ENCODE measurements at regions not wholly inside any gene's neighbourhood (a gene's known extent, or its start where the extent isn't known, plus 50 kb on each side); places are given as distances from the start of the nearest gene placed in this dataset.

GRCh38 chr22:44439356-44440223, 58.4 kb downstream of the RTL6 start:
- no peaks in the 10 kb centered on the region for H3K9me3 ChIP-seq (ENCODE audit: low read depth)
- Mint-ChIP-seq H3K36me3 (no peaks in the 10 kb centered on the region), H3K4me3 (peak overlapping the region; percentile 57), H3K9me3 (no peaks in the 10 kb centered on the region), H3K4me1 (peaks cover 28% of the 10 kb centered on the region), H3K27ac (peak overlapping the region; percentile 66), H3K27me3 (ENCODE audit: insufficient read depth, low read depth) (peaks cover 11% of the 10 kb centered on the region)
- H3K9ac ChIP-seq = no peak overlapping the region
- H3K79me2 ChIP-seq (ENCODE audit: low read depth) = no peaks in the 10 kb centered on the region
- H3K36me3 ChIP-seq = no peaks in the 10 kb centered on the region
- DNase-seq (ENCODE audit: low spot score) = no peak
- H3K27ac ChIP-seq = no peak overlapping the region
- H3K4me2 ChIP-seq = no peak overlapping the region
- no peaks in the 10 kb centered on the region for H3K27me3 ChIP-seq
- H2AFZ ChIP-seq (replicated peaks) = no peak overlapping the region
- H3F3A ChIP-seq (ENCODE audit: low read depth) = no peaks in the 10 kb centered on the region
- H4K20me1 ChIP-seq (ENCODE audit: low read depth) = no peaks in the 10 kb centered on the region
- H3K4me3 ChIP-seq = no peak overlapping the region
- H3K4me1 ChIP-seq = peaks cover 8% of the 10 kb centered on the region
- TF ChIP-seq EZH2 (IDR thresholded peaks at IDR 0.05) (no peak), EZH2phosphoT487 (IDR thresholded peaks at IDR 0.05) (no peak), CTCF (IDR thresholded peaks at IDR 0.05) (no peak)

- Histone ChIP-seq H3K27ac (no peak overlapping the region), H3K4me3 (no peak overlapping the region), H3K36me3 (no peaks in the 10 kb centered on the region), H3K4me2 (no peak overlapping the region), H3K9me3 (ENCODE audit: low read depth) (no peaks in the 10 kb centered on the region), H3F3A (ENCODE audit: low read depth) (no peaks in the 10 kb centered on the region), H3K4me1 (no peaks in the 10 kb centered on the region), H3K79me2 (ENCODE audit: low read depth) (no peaks in the 10 kb centered on the region), H4K20me1 (ENCODE audit: low read depth) (no peaks in the 10 kb centered on the region), H2AFZ (replicated peaks) (no peak overlapping the region), H3K27me3 (no peaks in the 10 kb centered on the region), H3K9ac (no peak overlapping the region)
- TF ChIP-seq EZH2phosphoT487 (IDR thresholded peaks at IDR 0.05) (no peak), CTCF (IDR thresholded peaks at IDR 0.05) (no peak), EZH2 (IDR thresholded peaks at IDR 0.05) (no peak)
- no peaks in the 10 kb centered on the region for H3K9me3 Mint-ChIP-seq
- H3K36me3 Mint-ChIP-seq = no peaks in the 10 kb centered on the region
- H3K27me3 Mint-ChIP-seq (ENCODE audit: insufficient read depth, low read depth) = peaks cover 10% of the 10 kb centered on the region
- H3K27ac Mint-ChIP-seq = peak overlapping the region; percentile 57
- H3K4me1 Mint-ChIP-seq = peaks cover 28% of the 10 kb centered on the region
- no peak for DNase-seq (ENCODE audit: low spot score)
- H3K4me3 Mint-ChIP-seq = no peak overlapping the region
These were observed 59.4 kb downstream of the RTL6 start for GRCh38 chr22:44438481-44439131.

- Mint-ChIP-seq H3K4me1 (peaks cover 23% of the 10 kb centered on the region), H3K36me3 (no peaks in the 10 kb centered on the region), H3K27ac (peak overlapping the region; percentile 60), H3K4me3 (no peak overlapping the region), H3K27me3 (ENCODE audit: insufficient read depth, low read depth) (peaks cover 8% of the 10 kb centered on the region), H3K9me3 (no peaks in the 10 kb centered on the region)
- Histone ChIP-seq H3K27me3 (no peaks in the 10 kb centered on the region), H3K9ac (no peak overlapping the region), H3K36me3 (no peaks in the 10 kb centered on the region), H3K4me3 (no peak overlapping the region), H3K79me2 (ENCODE audit: low read depth) (no peaks in the 10 kb centered on the region), H3K27ac (no peak overlapping the region), H2AFZ (replicated peaks) (no peak overlapping the region), H3F3A (ENCODE audit: low read depth) (no peaks in the 10 kb centered on the region), H3K9me3 (ENCODE audit: low read depth) (no peaks in the 10 kb centered on the region), H3K4me2 (no peak overlapping the region), H4K20me1 (ENCODE audit: low read depth) (no peaks in the 10 kb centered on the region), H3K4me1 (no peaks in the 10 kb centered on the region)
- peak; percentile 41 for DNase-seq (ENCODE audit: low spot score)
- peak; percentile 37 for TF ChIP-seq CTCF (IDR thresholded peaks at IDR 0.05)
- no peak for TF ChIP-seq EZH2phosphoT487 (IDR thresholded peaks at IDR 0.05)
These were observed 60.0 kb downstream of the RTL6 start for GRCh38 chr22:44438056-44438455.

Data from neural progenitor cell (in vitro differentiated cells).